Heart left ventricle (tissue), 13 donors: ENCODE measurements at regions not wholly inside any gene's neighbourhood (a gene's known extent, or its start where the extent isn't known, plus 50 kb on each side); places are given as distances from the start of the nearest gene placed in this dataset.

Experiments used
- CTCF ChIP-seq, 12 donors: fragments of 200-600 bp; sonication (generic) in 4 of 12; IDR thresholded peaks; one replicate each; pipeline versions ENCODE4 v1.5.0 to v1.8.0; 2018 to 2022; ENCODE audit warnings: antibody characterized with exemption in 12 of 12, mild to moderate bottlenecking in 5 of 12
- POLR2A ChIP-seq, 2 donors: fragments of 450-650 bp; IDR thresholded peaks; one replicate each; pipeline ENCODE4 v1.6.1; 2017; ENCODE audit warnings: antibody characterized with exemption in 2 of 2, mild to moderate bottlenecking in 2 of 2, moderate library complexity in 2 of 2
- donor health status: ischemic (EF 13 %, LVEDD 7.1; RV severe dilation, severe dysfunction).
- donor health status: DM: no; HTN: yes; CAD: no.
- donor health status: DM: no; HTN: no; CAD: no.
- donor health status: ischemic (EF 25% LVEDD 6.9; RV normal size, moderate dysfunction).
- donor health status: ischemic (EF 25% LVEDD 5.7; RV mildly dilated, moderate dysfunction).
- donor health status: ischemic (EF 35%, LVEDD 5.7; RV mildly dilated, moderate dysfunction).
- donor health status: nonischemic (EF 11% LVEDD 7.7; RV severe dilation, severe dysfunction).
- donor health status: DM: yes; HTN: yes; CAD: no.
- donor health status: PGD.
- donor health status: ischemic (EF 29% LVEDD 5.4; RV normal size, mild dysfunction).
- donor health status: nonischemic (EF 23%, LVEDD 6.1; RV moderate dilation, normal function).

GRCh38 chr2:183488421-183488820 is 364.2 kb downstream of the NUP35 start:
- TF ChIP-seq CTCF (IDR thresholded peaks at IDR 0.05) (no peak), POLR2A (IDR thresholded peaks at IDR 0.05) (no peak)
